ENCODE measurements at regions not wholly inside any gene's neighbourhood (a gene's known extent, or its start where the extent isn't known, plus 50 kb on each side); places are given as distances from the start of the nearest gene placed in this dataset.

DNA sequence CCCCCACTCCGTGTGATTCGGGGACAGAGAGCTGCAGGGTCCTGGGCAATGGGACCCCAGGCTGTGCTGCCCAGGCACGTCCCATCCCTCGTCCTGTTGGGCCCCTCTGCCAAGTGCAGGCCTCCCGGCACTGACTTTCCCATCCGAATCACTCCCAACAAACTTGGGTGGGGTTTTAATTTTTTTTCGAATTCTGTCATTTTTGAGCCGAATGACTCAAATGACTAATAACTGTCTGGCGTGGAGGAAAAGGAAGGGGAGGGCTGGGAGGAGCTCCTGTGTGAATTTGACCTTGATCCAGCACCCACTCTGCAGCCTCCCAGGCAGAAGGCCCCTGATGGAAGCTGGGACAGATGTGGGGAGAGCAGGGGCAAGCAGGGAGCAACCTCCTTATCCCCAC, 1173.2 kb downstream of the BRD1 start:
- TF ChIP-seq, protein P1, sequence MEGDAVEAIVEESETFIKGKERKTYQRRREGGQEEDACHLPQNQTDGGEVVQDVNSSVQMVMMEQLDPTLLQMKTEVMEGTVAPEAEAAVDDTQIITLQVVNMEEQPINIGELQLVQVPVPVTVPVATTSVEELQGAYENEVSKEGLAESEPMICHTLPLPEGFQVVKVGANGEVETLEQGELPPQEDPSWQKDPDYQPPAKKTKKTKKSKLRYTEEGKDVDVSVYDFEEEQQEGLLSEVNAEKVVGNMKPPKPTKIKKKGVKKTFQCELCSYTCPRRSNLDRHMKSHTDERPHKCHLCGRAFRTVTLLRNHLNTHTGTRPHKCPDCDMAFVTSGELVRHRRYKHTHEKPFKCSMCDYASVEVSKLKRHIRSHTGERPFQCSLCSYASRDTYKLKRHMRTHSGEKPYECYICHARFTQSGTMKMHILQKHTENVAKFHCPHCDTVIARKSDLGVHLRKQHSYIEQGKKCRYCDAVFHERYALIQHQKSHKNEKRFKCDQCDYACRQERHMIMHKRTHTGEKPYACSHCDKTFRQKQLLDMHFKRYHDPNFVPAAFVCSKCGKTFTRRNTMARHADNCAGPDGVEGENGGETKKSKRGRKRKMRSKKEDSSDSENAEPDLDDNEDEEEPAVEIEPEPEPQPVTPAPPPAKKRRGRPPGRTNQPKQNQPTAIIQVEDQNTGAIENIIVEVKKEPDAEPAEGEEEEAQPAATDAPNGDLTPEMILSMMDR (IDR thresholded peaks at IDR 0.05): no peak
- TF ChIP-seq EP300 (IDR thresholded peaks at IDR 0.05): peak in 1 of 2 donors; percentile 7
- TF ChIP-seq POLR2A (IDR thresholded peaks at IDR 0.05): no peak

Data from tibial nerve (tissue), 4 donors.